ENCODE measurements at regions not wholly inside any gene's neighbourhood (a gene's known extent, or its start where the extent isn't known, plus 50 kb on each side); places are given as distances from the start of the nearest gene placed in this dataset.

DNA sequence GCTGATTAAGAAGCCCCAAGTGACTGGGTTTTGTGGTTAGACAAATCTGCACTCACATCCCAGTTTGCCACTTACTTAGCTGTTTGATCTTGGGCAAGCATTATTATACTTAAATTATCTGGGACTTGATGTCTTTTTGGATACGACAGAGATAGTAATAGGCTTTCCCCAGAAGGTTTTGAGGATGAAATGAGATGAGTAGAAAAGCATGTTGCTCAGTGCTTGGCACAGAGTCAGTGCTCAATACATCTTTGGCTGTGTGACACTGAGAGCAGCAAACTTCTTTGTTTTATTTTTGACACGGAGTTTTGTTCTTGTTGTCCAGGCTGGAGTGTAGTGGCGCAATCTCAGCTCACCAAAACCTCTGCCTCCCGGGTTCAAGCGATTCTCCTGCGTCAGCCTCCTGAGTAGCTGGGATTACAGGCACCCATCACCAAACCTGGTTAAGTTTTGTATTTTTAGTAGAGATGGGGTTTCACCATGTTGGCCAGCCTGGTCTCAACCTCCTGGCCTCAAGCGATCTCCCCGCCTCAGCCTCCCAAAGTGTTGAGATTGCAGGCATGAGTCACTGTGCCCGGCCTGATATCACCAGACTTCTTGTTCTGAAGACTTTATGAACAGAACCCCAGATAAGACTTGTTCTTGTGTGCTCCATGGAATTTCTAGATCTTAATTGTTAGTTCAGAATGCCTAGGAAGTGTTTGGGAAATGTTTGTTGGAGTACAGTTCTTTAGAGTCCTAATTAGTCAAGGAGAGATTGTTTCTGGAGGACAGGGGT, 521.2 kb downstream of the SLC4A3 start:
- Mint-ChIP-seq H3K9me3 (no peaks in the 10 kb centered on the region), H3K4me3 (no peak overlapping the region), H3K27ac (no peak overlapping the region), H3K4me1 (no peaks in the 10 kb centered on the region), H3K36me3 (no peaks in the 10 kb centered on the region), H3K27me3 (ENCODE audit: low read depth) (no peaks in the 10 kb centered on the region)
- DNase-seq (ENCODE audit: low spot score) (no peak), ATAC-seq (no peak)
- ChIA-PET POLR2A (no interaction called here), CTCF (interaction anchor here (1.3 kb wide), 1 partner anchor 151 kb away, joined by 3 read pairs; no protein-coding TSS in a partner anchor)
- no peak for TF ChIP-seq ZNF416 (CRISPR knock-in tag; IDR thresholded peaks at IDR 0.05)
- TF ChIP-seq FOXP4 (CRISPR knock-in tag; IDR thresholded peaks at IDR 0.05): no peak
- TF ChIP-seq, protein P1, sequence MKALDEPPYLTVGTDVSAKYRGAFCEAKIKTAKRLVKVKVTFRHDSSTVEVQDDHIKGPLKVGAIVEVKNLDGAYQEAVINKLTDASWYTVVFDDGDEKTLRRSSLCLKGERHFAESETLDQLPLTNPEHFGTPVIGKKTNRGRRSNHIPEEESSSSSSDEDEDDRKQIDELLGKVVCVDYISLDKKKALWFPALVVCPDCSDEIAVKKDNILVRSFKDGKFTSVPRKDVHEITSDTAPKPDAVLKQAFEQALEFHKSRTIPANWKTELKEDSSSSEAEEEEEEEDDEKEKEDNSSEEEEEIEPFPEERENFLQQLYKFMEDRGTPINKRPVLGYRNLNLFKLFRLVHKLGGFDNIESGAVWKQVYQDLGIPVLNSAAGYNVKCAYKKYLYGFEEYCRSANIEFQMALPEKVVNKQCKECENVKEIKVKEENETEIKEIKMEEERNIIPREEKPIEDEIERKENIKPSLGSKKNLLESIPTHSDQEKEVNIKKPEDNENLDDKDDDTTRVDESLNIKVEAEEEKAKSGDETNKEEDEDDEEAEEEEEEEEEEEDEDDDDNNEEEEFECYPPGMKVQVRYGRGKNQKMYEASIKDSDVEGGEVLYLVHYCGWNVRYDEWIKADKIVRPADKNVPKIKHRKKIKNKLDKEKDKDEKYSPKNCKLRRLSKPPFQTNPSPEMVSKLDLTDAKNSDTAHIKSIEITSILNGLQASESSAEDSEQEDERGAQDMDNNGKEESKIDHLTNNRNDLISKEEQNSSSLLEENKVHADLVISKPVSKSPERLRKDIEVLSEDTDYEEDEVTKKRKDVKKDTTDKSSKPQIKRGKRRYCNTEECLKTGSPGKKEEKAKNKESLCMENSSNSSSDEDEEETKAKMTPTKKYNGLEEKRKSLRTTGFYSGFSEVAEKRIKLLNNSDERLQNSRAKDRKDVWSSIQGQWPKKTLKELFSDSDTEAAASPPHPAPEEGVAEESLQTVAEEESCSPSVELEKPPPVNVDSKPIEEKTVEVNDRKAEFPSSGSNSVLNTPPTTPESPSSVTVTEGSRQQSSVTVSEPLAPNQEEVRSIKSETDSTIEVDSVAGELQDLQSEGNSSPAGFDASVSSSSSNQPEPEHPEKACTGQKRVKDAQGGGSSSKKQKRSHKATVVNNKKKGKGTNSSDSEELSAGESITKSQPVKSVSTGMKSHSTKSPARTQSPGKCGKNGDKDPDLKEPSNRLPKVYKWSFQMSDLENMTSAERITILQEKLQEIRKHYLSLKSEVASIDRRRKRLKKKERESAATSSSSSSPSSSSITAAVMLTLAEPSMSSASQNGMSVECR (CRISPR knock-in tag; IDR thresholded peaks at IDR 0.05; ENCODE audit: borderline replicate concordance): no peak
- no peak for TF ChIP-seq ZNF219 (CRISPR knock-in tag; IDR thresholded peaks at IDR 0.05; ENCODE audit: borderline replicate concordance)
- TF ChIP-seq GABPB1 (CRISPR knock-in tag; IDR thresholded peaks at IDR 0.05): no peak
- TF ChIP-seq ESRRA (CRISPR knock-in tag; IDR thresholded peaks at IDR 0.05; ENCODE audit: borderline replicate concordance): no peak
- no peak for TF ChIP-seq MLX (CRISPR knock-in tag; IDR thresholded peaks at IDR 0.05)
- no peak for TF ChIP-seq SMAD4 (CRISPR knock-in tag; IDR thresholded peaks at IDR 0.05)
- no peak for TF ChIP-seq E2F1 (CRISPR knock-in tag; IDR thresholded peaks at IDR 0.05)
- no peak for TF ChIP-seq GRHL2 (CRISPR knock-in tag; IDR thresholded peaks at IDR 0.05; ENCODE audit: insufficient replicate concordance, severe bottlenecking)
- TF ChIP-seq ZNF317 (CRISPR knock-in tag; IDR thresholded peaks at IDR 0.05; ENCODE audit: borderline replicate concordance, low read depth): no peak
- no peak for TF ChIP-seq HMGA2 (CRISPR knock-in tag; IDR thresholded peaks at IDR 0.05)
- no peak for TF ChIP-seq ZNF671 (CRISPR knock-in tag; IDR thresholded peaks at IDR 0.05)
- TF ChIP-seq TEAD4 (CRISPR knock-in tag; IDR thresholded peaks at IDR 0.05): no peak
- no peak for TF ChIP-seq AR (CRISPR knock-in tag; IDR thresholded peaks at IDR 0.05)
- TF ChIP-seq ZNF232 (CRISPR knock-in tag; IDR thresholded peaks at IDR 0.05): no peak
- TF ChIP-seq EMX1 (CRISPR knock-in tag; IDR thresholded peaks at IDR 0.05): no peak
- TF ChIP-seq ZNF138 (CRISPR knock-in tag; conservative IDR thresholded peaks at IDR 0.05): no peak
- TF ChIP-seq ATF1 (CRISPR knock-in tag; IDR thresholded peaks at IDR 0.05): no peak

Measured in WTC11 (cell line).